Myocyte (in vitro differentiated cells): ENCODE measurements at regions not wholly inside any gene's neighbourhood (a gene's known extent, or its start where the extent isn't known, plus 50 kb on each side); places are given as distances from the start of the nearest gene placed in this dataset.
"Not testable (repeated sequence)": the region's sequence is repeated elsewhere in the genome, so short reads cannot be mapped to it uniquely, and the experiment has no call there.

Experiments used
- DNase-seq: peaks from one replicate; pipeline ENCODE4 v3.0.0-alpha.2; 2012; ENCODE audit warnings: low read depth

- no peak for DNase-seq
These were observed 118.1 kb upstream of the SLC39A10 start for GRCh38 chr2:195538937-195539336.

GRCh38 chr2:195537811-195538210 lies 119.2 kb upstream of the SLC39A10 start:
- DNase-seq = no peak

GRCh38 chr2:195536906-195537305 lies 120.1 kb upstream of the SLC39A10 start:
- no peak for DNase-seq

GRCh38 chr2:195535911-195536522 lies 121.0 kb upstream of the SLC39A10 start:
- no peak for DNase-seq

- no peak for DNase-seq
These were observed 122.1 kb upstream of the SLC39A10 start for GRCh38 chr2:195534971-195535370.

- DNase-seq = peak; percentile 98
These were observed 123.0 kb upstream of the SLC39A10 start for GRCh38 chr2:195533771-195534642.

GRCh38 chr2:195532628-195533271 lies 124.3 kb upstream of the SLC39A10 start:
- DNase-seq = peak; percentile 61

GRCh38 chr2:195532255-195532627 lies 124.8 kb upstream of the SLC39A10 start:
- DNase-seq = peak; percentile 11

GRCh38 chr2:195531754-195532153 lies 125.3 kb upstream of the SLC39A10 start:
- DNase-seq = peak; percentile 14

GRCh38 chr2:195523242-195523641 lies 133.8 kb upstream of the SLC39A10 start:
- DNase-seq = not testable (repeated sequence)

- no peak for DNase-seq
These were observed 135.4 kb upstream of the SLC39A10 start for GRCh38 chr2:195521589-195521988.

- peak; percentile 50 for DNase-seq
These were observed 136.3 kb upstream of the SLC39A10 start for GRCh38 chr2:195520671-195521155.

GRCh38 chr2:195515551-195515950 lies 141.5 kb upstream of the SLC39A10 start:
- no peak for DNase-seq

GRCh38 chr2:195514365-195514764 lies 142.7 kb upstream of the SLC39A10 start:
- no peak for DNase-seq

GRCh38 chr2:195513119-195513518 lies 143.9 kb upstream of the SLC39A10 start:
- no peak for DNase-seq

GRCh38 chr2:195509551-195509950 lies 147.5 kb upstream of the SLC39A10 start:
- DNase-seq = no peak

GRCh38 chr2:195508139-195508455 lies 148.9 kb upstream of the SLC39A10 start:
- DNase-seq = no peak

- no peak for DNase-seq
These were observed 149.4 kb upstream of the SLC39A10 start for GRCh38 chr2:195507447-195508138.

GRCh38 chr2:195505701-195506100 lies 151.3 kb upstream of the SLC39A10 start:
- DNase-seq = no peak

- DNase-seq = no peak
These were observed 153.8 kb upstream of the SLC39A10 start for GRCh38 chr2:195503208-195503607.

- no peak for DNase-seq
These were observed 155.3 kb upstream of the SLC39A10 start for GRCh38 chr2:195501746-195502145.

GRCh38 chr2:195500879-195501278 lies 156.1 kb upstream of the SLC39A10 start:
- no peak for DNase-seq
